IMR-90 (cell line): ENCODE measurements at regions not wholly inside any gene's neighbourhood (a gene's known extent, or its start where the extent isn't known, plus 50 kb on each side); places are given as distances from the start of the nearest gene placed in this dataset.

ENCODE experiments used
- ATAC-seq: fragments of 200-7000 bp; cut with Tn5 transposase; 2 replicates; pipeline ENCODE4 v1.9.1; 2020; ENCODE audit warnings: low read depth, mild to moderate bottlenecking, moderate library complexity
- BruUV-seq: library from RNA; stranded (reverse); fragments of 400-500 nt; replicated peaks from 2 replicates; lab custom pipeline; 2021; lab: Mats Ljungman, UMichigan
- CTCF ChIA-PET: fragments of 300-600 bp; formaldehyde crosslinking; extraction: SDS; loops from one replicate; lab custom pipeline; 2021; ENCODE audit warnings: antibody characterized with exemption; lab: Yijun Ruan, JAX
- POLR2A ChIA-PET: fragments of 300-600 bp; sonication (Branson Sonifier 250); formaldehyde crosslinking; loops from one replicate; lab custom pipeline; 2022; ENCODE audit warnings: antibody characterized with exemption; ENCODE audit not compliant: unreplicated experiment; lab: Charles Lee
- DNase-seq: peaks from one replicate; pipeline ENCODE4 v3.0.0; 2013
- H2AFZ ChIP-seq: replicated peaks from 2 replicates; pipeline ENCODE3; 2013; ENCODE audit warnings: low read length, mild to moderate bottlenecking; ENCODE audit not compliant: poor library complexity
- H2AK5ac ChIP-seq: 2 replicates; pipeline ENCODE4 v1.6.1; 2013; ENCODE audit warnings: low read depth, low read length, inconsistent platforms
- H2AK9ac ChIP-seq: replicated peaks from 2 replicates; pipeline ENCODE3; 2013; ENCODE audit warnings: mild to moderate bottlenecking, low read depth, low read length, moderate library complexity; ENCODE audit not compliant: poor library complexity
- H2BK120ac ChIP-seq: 2 replicates; pipeline ENCODE4 v1.6.1; 2013; ENCODE audit warnings: low read depth, low read length, inconsistent platforms
- H2BK15ac ChIP-seq: 3 replicates; pipeline ENCODE4 v1.6.1; 2013; ENCODE audit warnings: low read depth, low read length, inconsistent platforms
- H2BK20ac ChIP-seq: 2 replicates; pipeline ENCODE4 v1.6.1; 2013; ENCODE audit warnings: low read depth, mild to moderate bottlenecking, inconsistent platforms, low read length, moderate library complexity
- H2BK5ac ChIP-seq: 2 replicates; pipeline ENCODE4 v1.6.1; 2013; ENCODE audit warnings: mild to moderate bottlenecking, low read depth, low read length, inconsistent platforms; ENCODE audit not compliant: poor library complexity, severe bottlenecking
- H3K14ac ChIP-seq: replicated peaks from 2 replicates; pipeline ENCODE4 v1.6.1; 2013; ENCODE audit warnings: low read depth, low read length, inconsistent platforms
- H3K18ac ChIP-seq: 2 replicates; pipeline ENCODE4 v1.6.1; 2013; ENCODE audit warnings: low read depth, low read length, control low read depth
- H3K23ac ChIP-seq: 2 replicates; pipeline ENCODE4 v1.6.1; 2013; ENCODE audit warnings: low read depth, low read length, inconsistent platforms
- H3K27ac ChIP-seq: 2 replicates; pipeline ENCODE4 v1.5.1; 2013; ENCODE audit warnings: mild to moderate bottlenecking, control low read depth, low read length; ENCODE audit not compliant: insufficient read depth
- H3K27me3 ChIP-seq: 2 replicates; pipeline ENCODE4 v1.6.1; 2013; ENCODE audit warnings: low read length; ENCODE audit not compliant: control insufficient read depth, insufficient read depth
- H3K36me3 ChIP-seq: 2 replicates; pipeline ENCODE4 v1.6.1; 2013; ENCODE audit warnings: low read length, mixed read lengths; ENCODE audit not compliant: control insufficient read depth, insufficient read depth
- H3K4ac ChIP-seq: 2 replicates; pipeline ENCODE4 v1.6.1; 2013; ENCODE audit warnings: low read depth, low read length, inconsistent platforms
- H3K4me1 ChIP-seq: 2 replicates; pipeline ENCODE4 v1.6.1; 2013; ENCODE audit warnings: low read length, mixed read lengths; ENCODE audit not compliant: control insufficient read depth, insufficient read depth
- H3K4me2 ChIP-seq: 2 replicates; pipeline ENCODE4 v1.6.1; 2013; ENCODE audit warnings: low read depth, mild to moderate bottlenecking, control low read depth, low read length, moderate library complexity
- H3K4me3 ChIP-seq: 2 replicates; pipeline ENCODE4 v1.5.1; 2013; ENCODE audit warnings: low read depth, mild to moderate bottlenecking, control low read depth, low read length, moderate library complexity; ENCODE audit not compliant: insufficient read depth
- H3K56ac ChIP-seq: 2 replicates; pipeline ENCODE4 v1.6.1; 2013; ENCODE audit warnings: low read length, inconsistent platforms; ENCODE audit not compliant: insufficient read depth; ENCODE audit errors: extremely low read depth
- H3K79me1 ChIP-seq, 2 experiments: 2 replicates each; pipeline ENCODE4 v1.6.1; 2013; ENCODE audit warnings: low read length in 2 of 2, inconsistent platforms in 1 of 2, low read depth in 1 of 2
- H3K9ac ChIP-seq: 2 replicates; pipeline ENCODE4 v1.6.1; 2013; ENCODE audit warnings: low read depth, low read length, control low read depth
- H3K9me1 ChIP-seq: 2 replicates; pipeline ENCODE4 v1.6.1; 2013; ENCODE audit warnings: low read length, inconsistent platforms; ENCODE audit not compliant: insufficient read depth
- H3K9me3 ChIP-seq: 2 replicates; pipeline ENCODE4 v1.6.1; 2013; ENCODE audit warnings: low read length; ENCODE audit not compliant: control insufficient read depth, insufficient read depth
- H4K20me1 ChIP-seq: 2 replicates; pipeline ENCODE4 v1.6.1; 2013; ENCODE audit warnings: low read length, inconsistent platforms; ENCODE audit not compliant: insufficient read depth
- H4K5ac ChIP-seq: 2 replicates; pipeline ENCODE4 v1.6.1; 2013; ENCODE audit warnings: mild to moderate bottlenecking, low read depth, low read length, control low read depth
- H4K8ac ChIP-seq, 2 experiments: 2 replicates each; pipeline ENCODE4 v1.6.1; 2013; ENCODE audit warnings: low read depth in 2 of 2, low read length in 2 of 2, control low read depth in 1 of 2, inconsistent platforms in 1 of 2
- H4K91ac ChIP-seq: 2 replicates; pipeline ENCODE4 v1.6.1; 2013; ENCODE audit warnings: low read depth, low read length, inconsistent platforms; ENCODE audit not compliant: insufficient read depth
- BHLHE40 ChIP-seq: fragments of 150-350 bp; IDR thresholded peaks from 2 replicates; pipeline ENCODE4 v1.6.1; 2016; ENCODE audit warnings: mild to moderate bottlenecking, low read depth, low read length
- CEBPB ChIP-seq: IDR thresholded peaks from 2 replicates; pipeline ENCODE4 v1.6.1; 2012; ENCODE audit warnings: low read depth, low read length, improper control_type of control experiment
- MXI1 ChIP-seq: IDR thresholded peaks from 2 replicates; pipeline ENCODE4 v1.6.1; 2012; ENCODE audit warnings: low read depth, mild to moderate bottlenecking, low read length, moderate library complexity, borderline replicate concordance
- RCOR1 ChIP-seq: IDR thresholded peaks from 2 replicates; pipeline ENCODE4 v1.6.1; 2012; ENCODE audit warnings: mild to moderate bottlenecking, low read length, improper control_type of control experiment; ENCODE audit not compliant: insufficient replicate concordance
- WGBS, 2 experiments: methylation state at CpG; one replicate each; pipeline versions ENCODE4 v1.1.5 to v1.1.7; 2013; ENCODE audit warnings: missing lambda C conversion rate in 2 of 2; ENCODE audit not compliant: insufficient read length in 1 of 2; ENCODE audit errors: extremely low coverage in 2 of 2; 5-methylcytosine and 5-hydroxymethylcytosine counted together
- dilution Hi-C: fragments of 300-500 bp; cut with HindIII; formaldehyde crosslinking; loops from one replicate; pipeline ENCODE4 v1.14.3; 2018; ENCODE audit warnings: low sequenced_read_pairs; ENCODE audit not compliant: unreplicated experiment
- in situ Hi-C: fragments of 300-500 bp; cut with MboI; formaldehyde crosslinking; loops from 3 replicates; pipeline ENCODE4 v1.14.3; 2019; ENCODE audit warnings: low sequenced_read_pairs, inconsistent platforms, mixed read lengths
- intact Hi-C: fragments of 100-400 bp; cut with micrococcal nuclease; formaldehyde crosslinking; loops from 2 replicates; pipeline ENCODE4 v1.10.0; 2022
- TF ChIP-seq, protein P1 (sequence below): fragments of 150-350 bp; IDR thresholded peaks from 2 replicates; pipeline ENCODE4 v1.6.1; 2017; ENCODE audit warnings: mild to moderate bottlenecking, antibody characterized with exemption, low read length, low read depth

DNA sequence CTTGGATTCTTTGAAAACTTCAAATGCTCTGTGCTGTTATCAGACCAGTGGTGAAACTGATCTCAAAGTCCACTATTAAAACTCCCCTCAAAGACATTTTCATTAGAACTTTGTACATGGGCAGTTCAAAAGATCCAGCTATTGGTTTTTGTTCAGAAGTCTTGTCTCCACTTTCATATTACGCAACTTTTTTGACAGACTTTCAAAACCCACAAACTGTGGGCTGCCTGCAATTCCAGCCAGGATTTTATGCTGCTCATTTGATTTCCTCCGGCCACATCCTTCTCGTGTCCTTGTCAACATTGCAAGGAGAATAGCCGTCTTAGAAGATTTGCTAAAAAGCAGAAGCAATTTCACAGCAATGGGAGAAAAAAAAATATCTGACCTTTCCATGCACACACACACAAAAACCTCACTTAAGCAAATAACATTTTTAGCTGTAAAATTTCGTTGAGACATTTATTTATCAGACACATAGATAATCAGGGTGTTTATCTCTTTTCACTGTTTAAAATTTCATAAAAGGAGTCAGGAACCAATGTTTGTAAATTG lies 1990.5 kb downstream of the MAT2B start:
- no peak overlapping the region for H2AK5ac ChIP-seq
- H4K5ac ChIP-seq = no peak overlapping the region
- H3K27me3 ChIP-seq = no peaks in the 10 kb centered on the region
- no peak overlapping the region for H2AK9ac ChIP-seq
- no peaks in the 10 kb centered on the region for H3K79me1 ChIP-seq
- no peak overlapping the region for H4K91ac ChIP-seq
- H3K9me1 ChIP-seq = no peaks in the 10 kb centered on the region
- no peak for TF ChIP-seq MXI1
- no peak for TF ChIP-seq RCOR1
- no peak for TF ChIP-seq BHLHE40
- TF ChIP-seq CEBPB = peak; percentile 91
- TF ChIP-seq, protein P1, sequence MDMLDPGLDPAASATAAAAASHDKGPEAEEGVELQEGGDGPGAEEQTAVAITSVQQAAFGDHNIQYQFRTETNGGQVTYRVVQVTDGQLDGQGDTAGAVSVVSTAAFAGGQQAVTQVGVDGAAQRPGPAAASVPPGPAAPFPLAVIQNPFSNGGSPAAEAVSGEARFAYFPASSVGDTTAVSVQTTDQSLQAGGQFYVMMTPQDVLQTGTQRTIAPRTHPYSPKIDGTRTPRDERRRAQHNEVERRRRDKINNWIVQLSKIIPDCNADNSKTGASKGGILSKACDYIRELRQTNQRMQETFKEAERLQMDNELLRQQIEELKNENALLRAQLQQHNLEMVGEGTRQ = no peak
- intact Hi-C loops = no loop called here
- CTCF ChIA-PET = no interaction called here
- H2AFZ ChIP-seq = no peak overlapping the region
- no peak overlapping the region for H3K4ac ChIP-seq
- dilution Hi-C loops = no loop called here
- H2BK5ac ChIP-seq = no peak overlapping the region
- H3K4me2 ChIP-seq = no peak overlapping the region
- H3K4me1 ChIP-seq = no peaks in the 10 kb centered on the region
- no peak overlapping the region for H3K9ac ChIP-seq
- no peak overlapping the region for H3K27ac ChIP-seq
- ATAC-seq (peak; percentile 35; the same call in 1 of the 2 replicates), DNase-seq (peak; percentile 22)
- BruUV-seq = no TSS peak
- WGBS, 2 experiments = no CpG with 5 or more reads among the region's 5 CpGs
- H3K36me3 ChIP-seq = no peaks in the 10 kb centered on the region
- H3K9me3 ChIP-seq = no peaks in the 10 kb centered on the region
- POLR2A ChIA-PET = no interaction called here
- no peak overlapping the region for H2BK20ac ChIP-seq
- H2BK120ac ChIP-seq = no peak overlapping the region
- H2BK15ac ChIP-seq = no peak overlapping the region
- H3K18ac ChIP-seq = no peak overlapping the region
- no peaks in the 10 kb centered on the region for H4K20me1 ChIP-seq
- in situ Hi-C loops = no loop called here
- H3K23ac ChIP-seq = no peak overlapping the region
- H3K14ac ChIP-seq = no peak overlapping the region
- no peak overlapping the region for H3K4me3 ChIP-seq
- H3K56ac ChIP-seq = no peak overlapping the region
- H4K8ac ChIP-seq = no peak overlapping the region
